ENCODE measurements at regions not wholly inside any gene's neighbourhood (a gene's known extent, or its start where the extent isn't known, plus 50 kb on each side); places are given as distances from the start of the nearest gene placed in this dataset.

DNA sequence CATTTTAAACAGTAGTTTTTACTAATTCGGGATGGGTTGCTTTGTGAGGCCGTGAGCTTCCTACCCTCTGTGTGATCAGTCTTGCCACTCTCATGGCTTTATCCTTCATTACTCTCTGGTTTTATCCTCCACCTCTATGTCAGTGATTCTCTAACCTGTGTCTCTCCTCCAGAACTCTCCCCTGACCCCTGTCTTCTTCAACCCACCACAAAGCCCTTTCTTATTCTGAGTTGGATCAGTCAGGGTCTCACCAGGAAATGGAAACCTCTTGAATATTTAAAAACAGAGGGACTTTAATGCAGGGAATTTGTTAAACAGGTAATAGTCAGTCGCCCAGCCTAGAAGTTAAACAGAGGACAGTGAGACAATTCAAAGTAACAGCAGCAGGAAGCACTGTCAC is 64.2 kb upstream of the ADPGK start (continued):
- TF ChIP-seq ZBTB33 (IDR thresholded peaks at IDR 0.05) (no peak), NR2F2 (IDR thresholded peaks at IDR 0.05) (no peak), RAD21 (IDR thresholded peaks at IDR 0.05) (no peak), YY1 (IDR thresholded peaks at IDR 0.05) (no peak), RXRA (IDR thresholded peaks at IDR 0.05) (no peak), GABPA (IDR thresholded peaks at IDR 0.05 in 1 of 2, conservative IDR thresholded peaks at IDR 0.05 in 1 of 2) (no peak), FOXA1 (IDR thresholded peaks at IDR 0.05) (no peak)
- TF ChIP-seq, protein P1, sequence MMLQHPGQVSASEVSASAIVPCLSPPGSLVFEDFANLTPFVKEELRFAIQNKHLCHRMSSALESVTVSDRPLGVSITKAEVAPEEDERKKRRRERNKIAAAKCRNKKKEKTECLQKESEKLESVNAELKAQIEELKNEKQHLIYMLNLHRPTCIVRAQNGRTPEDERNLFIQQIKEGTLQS (IDR thresholded peaks at IDR 0.05): no peak

GRCh38 chr15:72847033-72847432 is 63.5 kb upstream of the ADPGK start:
- no peak for DNase-seq (ENCODE audit: low spot score)
- Histone ChIP-seq H3K27ac (ENCODE audit: low read depth in 1 of 2, low read length in 2 of 2) (no peak overlapping the region), H3K4me1 (ENCODE audit: control insufficient read depth in 4 of 4, insufficient read depth in 4 of 4, low read length in 3 of 4) (no peaks in the 10 kb centered on the region), H3K9ac (ENCODE audit: low read depth in 1 of 2, low read length in 2 of 2) (no peak overlapping the region), H3K36me3 (ENCODE audit: control insufficient read depth in 4 of 4, insufficient read depth in 3 of 4, low read depth in 1 of 4, low read length in 3 of 4) (no peaks in the 10 kb centered on the region), H3K27me3 (ENCODE audit: control insufficient read depth in 4 of 4, insufficient read depth in 4 of 4, low read length in 3 of 4) (peaks cover 0 to 16% (median 2%) of the 10 kb centered on the region in 4 donors), H3K4me3 (ENCODE audit: low read depth in 1 of 3, low read length in 3 of 3) (no peak overlapping the region), H3K9me3 (ENCODE audit: control insufficient read depth in 4 of 4, low read length in 3 of 4) (no peaks in the 10 kb centered on the region)
- 55% methylated on average over 4 of the region's 4 CpGs for WGBS
- TF ChIP-seq, protein P1 (IDR thresholded peaks at IDR 0.05): no peak
- TF ChIP-seq RXRA (IDR thresholded peaks at IDR 0.05): no peak
- no peak for TF ChIP-seq TAF1 (conservative IDR thresholded peaks at IDR 0.05)
- no peak for TF ChIP-seq NR2F2 (IDR thresholded peaks at IDR 0.05)
- TF ChIP-seq SP1 (IDR thresholded peaks at IDR 0.05): no peak
- no peak for TF ChIP-seq EGR1 (IDR thresholded peaks at IDR 0.05; ENCODE audit: low read depth in 2 of 2)

- no peak for TF ChIP-seq FOXA1 (IDR thresholded peaks at IDR 0.05)
- TF ChIP-seq, protein P2, sequence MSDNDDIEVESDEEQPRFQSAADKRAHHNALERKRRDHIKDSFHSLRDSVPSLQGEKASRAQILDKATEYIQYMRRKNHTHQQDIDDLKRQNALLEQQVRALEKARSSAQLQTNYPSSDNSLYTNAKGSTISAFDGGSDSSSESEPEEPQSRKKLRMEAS (IDR thresholded peaks at IDR 0.05): no peak
- TF ChIP-seq ZBTB33 (IDR thresholded peaks at IDR 0.05): no peak
- no peak for TF ChIP-seq FOXA2 (IDR thresholded peaks at IDR 0.05)
- no peak for TF ChIP-seq RXRA (IDR thresholded peaks at IDR 0.05)
- no peak for TF ChIP-seq TAF1 (conservative IDR thresholded peaks at IDR 0.05)
- no peak for TF ChIP-seq RAD21 (IDR thresholded peaks at IDR 0.05)
- TF ChIP-seq YY1 (IDR thresholded peaks at IDR 0.05): no peak
- no peak for TF ChIP-seq SP1 (IDR thresholded peaks at IDR 0.05)
- TF ChIP-seq EGR1 (IDR thresholded peaks at IDR 0.05; ENCODE audit: low read depth in 2 of 2): no peak
- TF ChIP-seq, protein P3, sequence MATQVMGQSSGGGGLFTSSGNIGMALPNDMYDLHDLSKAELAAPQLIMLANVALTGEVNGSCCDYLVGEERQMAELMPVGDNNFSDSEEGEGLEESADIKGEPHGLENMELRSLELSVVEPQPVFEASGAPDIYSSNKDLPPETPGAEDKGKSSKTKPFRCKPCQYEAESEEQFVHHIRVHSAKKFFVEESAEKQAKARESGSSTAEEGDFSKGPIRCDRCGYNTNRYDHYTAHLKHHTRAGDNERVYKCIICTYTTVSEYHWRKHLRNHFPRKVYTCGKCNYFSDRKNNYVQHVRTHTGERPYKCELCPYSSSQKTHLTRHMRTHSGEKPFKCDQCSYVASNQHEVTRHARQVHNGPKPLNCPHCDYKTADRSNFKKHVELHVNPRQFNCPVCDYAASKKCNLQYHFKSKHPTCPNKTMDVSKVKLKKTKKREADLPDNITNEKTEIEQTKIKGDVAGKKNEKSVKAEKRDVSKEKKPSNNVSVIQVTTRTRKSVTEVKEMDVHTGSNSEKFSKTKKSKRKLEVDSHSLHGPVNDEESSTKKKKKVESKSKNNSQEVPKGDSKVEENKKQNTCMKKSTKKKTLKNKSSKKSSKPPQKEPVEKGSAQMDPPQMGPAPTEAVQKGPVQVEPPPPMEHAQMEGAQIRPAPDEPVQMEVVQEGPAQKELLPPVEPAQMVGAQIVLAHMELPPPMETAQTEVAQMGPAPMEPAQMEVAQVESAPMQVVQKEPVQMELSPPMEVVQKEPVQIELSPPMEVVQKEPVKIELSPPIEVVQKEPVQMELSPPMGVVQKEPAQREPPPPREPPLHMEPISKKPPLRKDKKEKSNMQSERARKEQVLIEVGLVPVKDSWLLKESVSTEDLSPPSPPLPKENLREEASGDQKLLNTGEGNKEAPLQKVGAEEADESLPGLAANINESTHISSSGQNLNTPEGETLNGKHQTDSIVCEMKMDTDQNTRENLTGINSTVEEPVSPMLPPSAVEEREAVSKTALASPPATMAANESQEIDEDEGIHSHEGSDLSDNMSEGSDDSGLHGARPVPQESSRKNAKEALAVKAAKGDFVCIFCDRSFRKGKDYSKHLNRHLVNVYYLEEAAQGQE (IDR thresholded peaks at IDR 0.05): no peak
- TF ChIP-seq, protein P4, sequence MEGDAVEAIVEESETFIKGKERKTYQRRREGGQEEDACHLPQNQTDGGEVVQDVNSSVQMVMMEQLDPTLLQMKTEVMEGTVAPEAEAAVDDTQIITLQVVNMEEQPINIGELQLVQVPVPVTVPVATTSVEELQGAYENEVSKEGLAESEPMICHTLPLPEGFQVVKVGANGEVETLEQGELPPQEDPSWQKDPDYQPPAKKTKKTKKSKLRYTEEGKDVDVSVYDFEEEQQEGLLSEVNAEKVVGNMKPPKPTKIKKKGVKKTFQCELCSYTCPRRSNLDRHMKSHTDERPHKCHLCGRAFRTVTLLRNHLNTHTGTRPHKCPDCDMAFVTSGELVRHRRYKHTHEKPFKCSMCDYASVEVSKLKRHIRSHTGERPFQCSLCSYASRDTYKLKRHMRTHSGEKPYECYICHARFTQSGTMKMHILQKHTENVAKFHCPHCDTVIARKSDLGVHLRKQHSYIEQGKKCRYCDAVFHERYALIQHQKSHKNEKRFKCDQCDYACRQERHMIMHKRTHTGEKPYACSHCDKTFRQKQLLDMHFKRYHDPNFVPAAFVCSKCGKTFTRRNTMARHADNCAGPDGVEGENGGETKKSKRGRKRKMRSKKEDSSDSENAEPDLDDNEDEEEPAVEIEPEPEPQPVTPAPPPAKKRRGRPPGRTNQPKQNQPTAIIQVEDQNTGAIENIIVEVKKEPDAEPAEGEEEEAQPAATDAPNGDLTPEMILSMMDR (IDR thresholded peaks at IDR 0.05; ENCODE audit: low read depth, low read length, missing input control): no peak
- no peak for TF ChIP-seq HNF4A (conservative IDR thresholded peaks at IDR 0.05)
- no peak overlapping the region for H3K4me3 ChIP-seq (ENCODE audit: low read depth in 1 of 3, low read length in 3 of 3)
- peaks cover 0 to 12% (median 2%) of the 10 kb centered on the region in 4 donors for H3K27me3 ChIP-seq (ENCODE audit: control insufficient read depth in 4 of 4, insufficient read depth in 4 of 4, low read length in 3 of 4)
Observed at GRCh38 chr15:72845981-72846383, 62.4 kb upstream of the ADPGK start.

More at GRCh38 chr15:72845981-72846383, 62.4 kb upstream of the ADPGK start:
- H3K4me1 ChIP-seq (ENCODE audit: control insufficient read depth in 4 of 4, insufficient read depth in 4 of 4, low read length in 3 of 4): no peaks in the 10 kb centered on the region
- no peak overlapping the region for H3K27ac ChIP-seq (ENCODE audit: low read depth in 1 of 2, low read length in 2 of 2)
- H3K9ac ChIP-seq (ENCODE audit: low read depth in 1 of 2, low read length in 2 of 2): no peak overlapping the region
- DNase-seq (ENCODE audit: low spot score): no peak
- H3K36me3 ChIP-seq (ENCODE audit: control insufficient read depth in 4 of 4, insufficient read depth in 3 of 4, low read depth in 1 of 4, low read length in 3 of 4): no peaks in the 10 kb centered on the region
- H3K9me3 ChIP-seq (ENCODE audit: control insufficient read depth in 4 of 4, low read length in 3 of 4): no peaks in the 10 kb centered on the region
